ENCODE measurements at regions not wholly inside any gene's neighbourhood (a gene's known extent, or its start where the extent isn't known, plus 50 kb on each side); places are given as distances from the start of the nearest gene placed in this dataset.

DNA sequence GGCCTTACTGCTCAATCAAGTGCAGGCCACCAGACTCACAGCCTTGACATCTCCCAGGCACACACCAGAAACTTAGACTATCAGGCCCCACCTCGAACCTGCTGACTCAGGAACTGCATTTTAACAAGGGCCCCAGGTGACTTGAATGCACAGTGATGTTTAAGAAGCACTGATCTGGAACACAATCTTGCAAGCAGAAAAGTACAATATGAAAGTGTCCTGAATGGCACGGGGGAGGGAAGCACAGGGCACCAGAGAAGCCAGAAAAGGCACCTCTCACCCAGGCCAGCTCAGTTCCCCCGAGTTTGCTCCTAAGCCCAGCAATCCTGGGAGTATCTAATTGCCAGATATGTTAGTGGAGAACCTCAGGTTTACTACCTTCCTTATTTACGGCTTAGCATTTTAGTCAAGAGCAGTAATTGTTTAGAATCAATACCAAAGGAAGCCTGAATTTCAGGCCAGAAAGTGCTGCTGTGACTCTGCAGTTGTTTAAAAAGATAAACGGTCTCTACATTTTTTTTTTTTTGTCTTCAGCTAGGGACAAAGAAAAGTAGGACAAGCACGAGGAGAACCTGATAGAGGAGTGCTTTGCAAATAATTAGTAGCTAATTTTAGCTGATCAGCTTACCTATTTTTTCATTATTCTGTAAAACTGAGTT is 50.9 kb upstream of the CDC42BPA start (continued):
- TF ChIP-seq HNRNPLL (IDR thresholded peaks at IDR 0.05; ENCODE audit: low read depth, low read length, poor library complexity, severe bottlenecking) (no peak), ZNF644 (tag; IDR thresholded peaks at IDR 0.05; ENCODE audit: low read depth) (no peak), CHD4 (IDR thresholded peaks at IDR 0.05; ENCODE audit: insufficient read depth, insufficient replicate concordance, low read depth, low read length, poor library complexity, severe bottlenecking) (no peak), NFE2 (IDR thresholded peaks at IDR 0.05; ENCODE audit: low read depth) (peak; percentile 66), GTF2A2 (tag; IDR thresholded peaks at IDR 0.05) (0 out of 2 replicates have a peak, but pooled peaks have one; percentile 23), DIDO1 (tag; IDR thresholded peaks at IDR 0.05; ENCODE audit: low read depth) (no peak), TAL1 (IDR thresholded peaks at IDR 0.05) (peak; percentile 23; the same call in 1 of the 2 replicates), SRSF9 (IDR thresholded peaks at IDR 0.05; ENCODE audit: borderline replicate concordance, low read depth, low read length) (no peak), ATF1 (CRISPR knock-in tag; IDR thresholded peaks at IDR 0.05) (no peak), ATF1 (tag; IDR thresholded peaks at IDR 0.05) (0 out of 2 replicates have a peak, but pooled peaks have one; percentile 9), NCOA1 (IDR thresholded peaks at IDR 0.05; ENCODE audit: low read depth) (peak; percentile 32; the same call in 1 of the 2 replicates), ZNF316 (IDR thresholded peaks at IDR 0.05) (peak; percentile 98), KLF13 (tag; IDR thresholded peaks at IDR 0.05; ENCODE audit: borderline replicate concordance, low read depth) (0 out of 2 replicates have a peak, but pooled peaks have one; percentile 13)
- TF ChIP-seq, protein P1, sequence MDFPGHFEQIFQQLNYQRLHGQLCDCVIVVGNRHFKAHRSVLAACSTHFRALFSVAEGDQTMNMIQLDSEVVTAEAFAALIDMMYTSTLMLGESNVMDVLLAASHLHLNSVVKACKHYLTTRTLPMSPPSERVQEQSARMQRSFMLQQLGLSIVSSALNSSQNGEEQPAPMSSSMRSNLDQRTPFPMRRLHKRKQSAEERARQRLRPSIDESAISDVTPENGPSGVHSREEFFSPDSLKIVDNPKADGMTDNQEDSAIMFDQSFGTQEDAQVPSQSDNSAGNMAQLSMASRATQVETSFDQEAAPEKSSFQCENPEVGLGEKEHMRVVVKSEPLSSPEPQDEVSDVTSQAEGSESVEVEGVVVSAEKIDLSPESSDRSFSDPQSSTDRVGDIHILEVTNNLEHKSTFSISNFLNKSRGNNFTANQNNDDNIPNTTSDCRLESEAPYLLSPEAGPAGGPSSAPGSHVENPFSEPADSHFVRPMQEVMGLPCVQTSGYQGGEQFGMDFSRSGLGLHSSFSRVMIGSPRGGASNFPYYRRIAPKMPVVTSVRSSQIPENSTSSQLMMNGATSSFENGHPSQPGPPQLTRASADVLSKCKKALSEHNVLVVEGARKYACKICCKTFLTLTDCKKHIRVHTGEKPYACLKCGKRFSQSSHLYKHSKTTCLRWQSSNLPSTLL (IDR thresholded peaks at IDR 0.05) = no peak
- TF ChIP-seq, protein P2, sequence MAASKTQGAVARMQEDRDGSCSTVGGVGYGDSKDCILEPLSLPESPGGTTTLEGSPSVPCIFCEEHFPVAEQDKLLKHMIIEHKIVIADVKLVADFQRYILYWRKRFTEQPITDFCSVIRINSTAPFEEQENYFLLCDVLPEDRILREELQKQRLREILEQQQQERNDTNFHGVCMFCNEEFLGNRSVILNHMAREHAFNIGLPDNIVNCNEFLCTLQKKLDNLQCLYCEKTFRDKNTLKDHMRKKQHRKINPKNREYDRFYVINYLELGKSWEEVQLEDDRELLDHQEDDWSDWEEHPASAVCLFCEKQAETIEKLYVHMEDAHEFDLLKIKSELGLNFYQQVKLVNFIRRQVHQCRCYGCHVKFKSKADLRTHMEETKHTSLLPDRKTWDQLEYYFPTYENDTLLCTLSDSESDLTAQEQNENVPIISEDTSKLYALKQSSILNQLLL (CRISPR knock-in tag; IDR thresholded peaks at IDR 0.05; ENCODE audit: borderline replicate concordance) = no peak
- TF ChIP-seq, protein P3, sequence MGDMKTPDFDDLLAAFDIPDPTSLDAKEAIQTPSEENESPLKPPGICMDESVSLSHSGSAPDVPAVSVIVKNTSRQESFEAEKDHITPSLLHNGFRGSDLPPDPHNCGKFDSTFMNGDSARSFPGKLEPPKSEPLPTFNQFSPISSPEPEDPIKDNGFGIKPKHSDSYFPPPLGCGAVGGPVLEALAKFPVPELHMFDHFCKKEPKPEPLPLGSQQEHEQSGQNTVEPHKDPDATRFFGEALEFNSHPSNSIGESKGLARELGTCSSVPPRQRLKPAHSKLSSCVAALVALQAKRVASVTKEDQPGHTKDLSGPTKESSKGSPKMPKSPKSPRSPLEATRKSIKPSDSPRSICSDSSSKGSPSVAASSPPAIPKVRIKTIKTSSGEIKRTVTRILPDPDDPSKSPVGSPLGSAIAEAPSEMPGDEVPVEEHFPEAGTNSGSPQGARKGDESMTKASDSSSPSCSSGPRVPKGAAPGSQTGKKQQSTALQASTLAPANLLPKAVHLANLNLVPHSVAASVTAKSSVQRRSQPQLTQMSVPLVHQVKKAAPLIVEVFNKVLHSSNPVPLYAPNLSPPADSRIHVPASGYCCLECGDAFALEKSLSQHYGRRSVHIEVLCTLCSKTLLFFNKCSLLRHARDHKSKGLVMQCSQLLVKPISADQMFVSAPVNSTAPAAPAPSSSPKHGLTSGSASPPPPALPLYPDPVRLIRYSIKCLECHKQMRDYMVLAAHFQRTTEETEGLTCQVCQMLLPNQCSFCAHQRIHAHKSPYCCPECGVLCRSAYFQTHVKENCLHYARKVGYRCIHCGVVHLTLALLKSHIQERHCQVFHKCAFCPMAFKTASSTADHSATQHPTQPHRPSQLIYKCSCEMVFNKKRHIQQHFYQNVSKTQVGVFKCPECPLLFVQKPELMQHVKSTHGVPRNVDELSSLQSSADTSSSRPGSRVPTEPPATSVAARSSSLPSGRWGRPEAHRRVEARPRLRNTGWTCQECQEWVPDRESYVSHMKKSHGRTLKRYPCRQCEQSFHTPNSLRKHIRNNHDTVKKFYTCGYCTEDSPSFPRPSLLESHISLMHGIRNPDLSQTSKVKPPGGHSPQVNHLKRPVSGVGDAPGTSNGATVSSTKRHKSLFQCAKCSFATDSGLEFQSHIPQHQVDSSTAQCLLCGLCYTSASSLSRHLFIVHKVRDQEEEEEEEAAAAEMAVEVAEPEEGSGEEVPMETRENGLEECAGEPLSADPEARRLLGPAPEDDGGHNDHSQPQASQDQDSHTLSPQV (IDR thresholded peaks at IDR 0.05) = peak; percentile 92
- TF ChIP-seq, protein P4, sequence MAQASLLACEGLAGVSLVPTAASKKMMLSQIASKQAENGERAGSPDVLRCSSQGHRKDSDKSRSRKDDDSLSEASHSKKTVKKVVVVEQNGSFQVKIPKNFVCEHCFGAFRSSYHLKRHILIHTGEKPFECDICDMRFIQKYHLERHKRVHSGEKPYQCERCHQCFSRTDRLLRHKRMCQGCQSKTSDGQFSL (CRISPR knock-in tag; IDR thresholded peaks at IDR 0.05) = no peak
- TF ChIP-seq, protein P4 (tag; IDR thresholded peaks at IDR 0.05) = 0 out of 4 replicates have a peak, but pooled peaks of 1 of the 2 experiments have one; percentile 19
